Fibroblast of mammary gland (primary cell): ENCODE measurements at regions not wholly inside any gene's neighbourhood (a gene's known extent, or its start where the extent isn't known, plus 50 kb on each side); places are given as distances from the start of the nearest gene placed in this dataset.

Experiments used
- DNase-seq: peaks from one replicate; pipeline ENCODE4 v3.0.0-alpha.2; 2010; ENCODE audit warnings: low read depth
- H3K4me3 ChIP-seq: 2 replicates; pipeline ENCODE4 v1.5.1; 2011; ENCODE audit warnings: low read depth, mild to moderate bottlenecking, low read length, moderate library complexity; ENCODE audit not compliant: control insufficient read depth
- TF ChIP-seq, protein P1 (sequence below): conservative IDR thresholded peaks from 2 replicates; pipeline ENCODE4 v1.5.1; 2011; ENCODE audit warnings: low read depth, low read length, inconsistent platforms; ENCODE audit not compliant: control insufficient read depth, insufficient read depth

GRCh38 chr5:152546493-152546892 lies 141.4 kb upstream of the NMUR2 start:
- no peak overlapping the region for H3K4me3 ChIP-seq
- peak; percentile 1 for DNase-seq
- TF ChIP-seq, protein P1, sequence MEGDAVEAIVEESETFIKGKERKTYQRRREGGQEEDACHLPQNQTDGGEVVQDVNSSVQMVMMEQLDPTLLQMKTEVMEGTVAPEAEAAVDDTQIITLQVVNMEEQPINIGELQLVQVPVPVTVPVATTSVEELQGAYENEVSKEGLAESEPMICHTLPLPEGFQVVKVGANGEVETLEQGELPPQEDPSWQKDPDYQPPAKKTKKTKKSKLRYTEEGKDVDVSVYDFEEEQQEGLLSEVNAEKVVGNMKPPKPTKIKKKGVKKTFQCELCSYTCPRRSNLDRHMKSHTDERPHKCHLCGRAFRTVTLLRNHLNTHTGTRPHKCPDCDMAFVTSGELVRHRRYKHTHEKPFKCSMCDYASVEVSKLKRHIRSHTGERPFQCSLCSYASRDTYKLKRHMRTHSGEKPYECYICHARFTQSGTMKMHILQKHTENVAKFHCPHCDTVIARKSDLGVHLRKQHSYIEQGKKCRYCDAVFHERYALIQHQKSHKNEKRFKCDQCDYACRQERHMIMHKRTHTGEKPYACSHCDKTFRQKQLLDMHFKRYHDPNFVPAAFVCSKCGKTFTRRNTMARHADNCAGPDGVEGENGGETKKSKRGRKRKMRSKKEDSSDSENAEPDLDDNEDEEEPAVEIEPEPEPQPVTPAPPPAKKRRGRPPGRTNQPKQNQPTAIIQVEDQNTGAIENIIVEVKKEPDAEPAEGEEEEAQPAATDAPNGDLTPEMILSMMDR, result no peak

DNA sequence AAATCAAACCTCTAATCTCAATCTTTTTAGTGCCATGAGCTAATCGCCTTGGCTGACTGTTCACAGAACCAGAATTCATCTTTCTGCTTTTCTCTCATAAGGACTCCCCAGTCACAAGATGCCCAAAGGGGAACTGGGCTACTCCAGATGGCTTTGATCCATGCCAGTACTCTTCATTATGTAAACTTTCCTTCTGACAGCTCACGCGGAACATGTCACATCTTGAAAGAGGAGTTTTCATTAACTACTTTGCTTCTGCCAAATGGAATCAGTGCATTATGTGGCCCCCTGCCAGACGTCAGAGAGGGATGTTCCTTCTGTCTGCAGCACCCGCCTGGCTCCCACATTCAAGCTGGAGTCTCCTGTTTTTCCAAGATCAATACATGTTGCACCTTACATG lies 142.1 kb upstream of the NMUR2 start:
- no peak for DNase-seq
- TF ChIP-seq, protein P1, result no peak
- H3K4me3 ChIP-seq, result no peak overlapping the region

GRCh38 chr5:152549709-152550108 lies 144.6 kb upstream of the NMUR2 start:
- no peak for DNase-seq
- no peak overlapping the region for H3K4me3 ChIP-seq
- TF ChIP-seq, protein P1, result no peak

DNA sequence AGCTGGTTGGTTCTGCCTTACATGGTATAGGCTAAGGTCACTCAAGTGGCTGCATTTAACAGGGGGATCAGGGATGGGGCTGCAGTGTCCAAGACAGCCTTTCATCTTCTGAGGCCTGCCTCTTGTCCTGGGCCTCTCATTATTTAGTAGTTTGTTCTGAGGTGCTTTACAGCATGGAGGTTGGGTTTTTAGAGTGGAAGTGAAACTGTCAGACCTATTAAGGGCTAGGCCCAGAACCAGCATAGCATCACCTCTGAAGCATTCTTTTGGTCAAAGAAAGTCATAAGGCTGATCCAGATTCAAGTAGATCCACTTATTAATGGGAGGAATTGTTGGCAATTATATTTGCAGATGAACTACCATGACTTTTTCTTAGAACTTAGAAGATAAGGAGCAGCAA lies 146.0 kb upstream of the NMUR2 start:
- H3K4me3 ChIP-seq, result no peak overlapping the region
- TF ChIP-seq, protein P1, result no peak
- no peak for DNase-seq

GRCh38 chr5:152556784-152557183 lies 151.7 kb upstream of the NMUR2 start:
- no peak for DNase-seq
- TF ChIP-seq, protein P1, result no peak
- H3K4me3 ChIP-seq, result no peak overlapping the region

DNA sequence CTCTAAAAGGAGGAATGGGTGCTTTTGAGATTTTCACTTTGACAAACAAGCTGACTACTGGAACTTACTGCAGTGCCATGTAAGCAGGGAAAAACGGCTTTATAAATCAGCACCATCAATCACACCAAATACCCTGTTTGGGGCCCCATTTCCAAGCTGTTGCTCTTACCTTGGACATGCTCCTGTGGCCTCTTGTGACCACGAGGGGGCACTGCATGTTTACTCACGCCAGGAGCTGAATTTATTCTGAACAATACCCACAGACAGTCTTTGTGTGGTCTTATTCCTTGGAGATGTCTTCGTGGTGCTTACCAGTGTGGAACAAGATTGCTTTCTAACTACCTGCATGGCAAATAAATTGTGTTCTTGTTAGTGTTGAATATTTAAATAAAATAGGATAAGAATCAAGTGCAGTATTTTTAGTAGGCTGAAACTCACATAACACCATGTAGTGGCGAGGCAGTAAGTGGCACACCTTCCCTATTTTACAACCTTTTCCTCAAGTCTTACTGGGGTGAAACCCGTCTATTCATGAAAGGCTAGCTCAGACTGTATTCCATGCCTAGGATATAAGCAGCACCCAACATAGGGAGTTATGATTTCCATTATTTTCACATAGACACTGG lies 155.5 kb upstream of the NMUR2 start:
- H3K4me3 ChIP-seq, result no peak overlapping the region
- TF ChIP-seq, protein P1, result peak; percentile 84
- peak; percentile 67 for DNase-seq

- peak; percentile 1 for DNase-seq
- TF ChIP-seq, protein P1, result no peak
- no peak overlapping the region for H3K4me3 ChIP-seq
Measured at GRCh38 chr5:152568016-152568415, 162.9 kb upstream of the NMUR2 start.
